ENCODE measurements at regions not wholly inside any gene's neighbourhood (a gene's known extent, or its start where the extent isn't known, plus 50 kb on each side); places are given as distances from the start of the nearest gene placed in this dataset.

GRCh38 chr5:84518862-84519261, 134.2 kb upstream of the EDIL3 start:
- RAD21 ChIA-PET (ENCODE audit: low non-redundant PET in 1 of 2, low total read pairs in 2 of 2, uncharacterized antibody in 2 of 2, unreplicated experiment in 2 of 2), result no interaction called here
- CTCF ChIA-PET, result no interaction called here
- Histone ChIP-seq H3K9me2 (ENCODE audit: insufficient read depth) (no peaks in the 10 kb centered on the region), H3K36me3 (ENCODE audit: control insufficient read depth in 1 of 2, insufficient read depth in 2 of 2, low read length in 2 of 2) (no peaks in the 10 kb centered on the region), H3K4me3 (replicated peaks in 1 of 2; ENCODE audit: low read depth in 1 of 2, low read length in 2 of 2) (no peak overlapping the region), H3K27ac (ENCODE audit: low read depth, low read length) (no peak overlapping the region), H3K4me2 (ENCODE audit: low read length) (no peak overlapping the region), H4K20me1 (ENCODE audit: insufficient read depth) (no peaks in the 10 kb centered on the region), H3K79me2 (ENCODE audit: insufficient read depth, low read length) (no peaks in the 10 kb centered on the region), H3K9me3 (ENCODE audit: control insufficient read depth in 1 of 2, insufficient read depth in 1 of 2, low read depth in 1 of 2, low read length in 2 of 2) (no peaks in the 10 kb centered on the region), H3K27me3 (ENCODE audit: insufficient read depth, low read length) (no peaks in the 10 kb centered on the region), H3K4me1 (ENCODE audit: control insufficient read depth in 1 of 2, insufficient read depth in 2 of 2, low read length in 2 of 2) (no peaks in the 10 kb centered on the region), H3K9ac (ENCODE audit: low read length) (no peak overlapping the region), H2AFZ (ENCODE audit: low read depth, low read length, poor library complexity, severe bottlenecking) (no peak overlapping the region)
- POLR2A ChIA-PET, result no interaction called here
- no TSS peak for BruUV-seq (replicated peaks)
- DNase-seq (ENCODE audit: low read depth, low spot score) (no peak), ATAC-seq (no peak)
- intact Hi-C loops (cut with micrococcal nuclease), result no loop called here
- TF ChIP-seq ZBTB33 (IDR thresholded peaks at IDR 0.05; ENCODE audit: extremely low read depth, insufficient replicate concordance, low read length), result no peak
- no peak for TF ChIP-seq TCF7L2 (IDR thresholded peaks at IDR 0.05; ENCODE audit: borderline replicate concordance, extremely low read depth, insufficient read depth, insufficient read length)
- no peak for TF ChIP-seq REST (IDR thresholded peaks at IDR 0.05; ENCODE audit: low read depth)
- TF ChIP-seq CTCF (IDR thresholded peaks at IDR 0.05 in 2 of 3, conservative IDR thresholded peaks at IDR 0.05 in 1 of 3; ENCODE audit: borderline replicate concordance in 1 of 3, insufficient read depth in 1 of 3, low read depth in 2 of 3, low read length in 2 of 3), result no peak
- TF ChIP-seq ELF1 (IDR thresholded peaks at IDR 0.05; ENCODE audit: borderline replicate concordance, low read depth), result no peak
- no peak for TF ChIP-seq POLR2A (IDR thresholded peaks at IDR 0.05; ENCODE audit: borderline replicate concordance, extremely low read depth, insufficient read depth, insufficient read length)
- no peak for TF ChIP-seq ATF3 (IDR thresholded peaks at IDR 0.05)
- no peak for TF ChIP-seq EGR1 (IDR thresholded peaks at IDR 0.05; ENCODE audit: low read depth)
- TF ChIP-seq FOSL1 (IDR thresholded peaks at IDR 0.05; ENCODE audit: low read depth), result no peak
- TF ChIP-seq CEBPB (IDR thresholded peaks at IDR 0.05; ENCODE audit: low read depth), result no peak
- TF ChIP-seq YY1 (IDR thresholded peaks at IDR 0.05; ENCODE audit: extremely low read depth, insufficient replicate concordance, low read depth, low read length), result no peak
- TF ChIP-seq SIN3A (IDR thresholded peaks at IDR 0.05; ENCODE audit: low read depth), result no peak
- TF ChIP-seq SRF (IDR thresholded peaks at IDR 0.05; ENCODE audit: low read depth), result no peak
- no peak for TF ChIP-seq POLR2AphosphoS5 (IDR thresholded peaks at IDR 0.05; ENCODE audit: low read depth, low read length)

All from HCT116 (cell line).